GM23338 (cell line): ENCODE measurements at regions not wholly inside any gene's neighbourhood (a gene's known extent, or its start where the extent isn't known, plus 50 kb on each side); places are given as distances from the start of the nearest gene placed in this dataset.

Experiments used
- CREB1 ChIP-seq: fragments of 250-450 bp; sonication (Bioruptor Pico); IDR thresholded peaks from 2 replicates; pipeline ENCODE4 v1.5.0; 2020; ENCODE audit warnings: low read depth, mild to moderate bottlenecking, moderate library complexity
- EZH2phosphoT487 ChIP-seq: fragments of 200-600 bp; sonication (generic); IDR thresholded peaks from one replicate; pipeline ENCODE4 v1.8.1; 2018; ENCODE audit warnings: antibody characterized with exemption; ENCODE audit not compliant: unreplicated experiment
- TF ChIP-seq, protein P1 (sequence below), 2 experiments: fragments of 200-600 bp in 1 of 2; sonication (generic) in 1 of 2; conservative IDR thresholded peaks; 2 replicates each; pipeline versions ENCODE4 v1.5.1 to v1.6.1; 2016 to 2017; ENCODE audit warnings: antibody characterized with exemption in 2 of 2, low read depth in 2 of 2, mild to moderate bottlenecking in 2 of 2, moderate library complexity in 1 of 2
- TF ChIP-seq, protein P2 (sequence below): IDR thresholded peaks from one replicate; pipeline ENCODE4 v1.6.1; 2018; ENCODE audit warnings: antibody characterized with exemption; ENCODE audit not compliant: unreplicated experiment

DNA sequence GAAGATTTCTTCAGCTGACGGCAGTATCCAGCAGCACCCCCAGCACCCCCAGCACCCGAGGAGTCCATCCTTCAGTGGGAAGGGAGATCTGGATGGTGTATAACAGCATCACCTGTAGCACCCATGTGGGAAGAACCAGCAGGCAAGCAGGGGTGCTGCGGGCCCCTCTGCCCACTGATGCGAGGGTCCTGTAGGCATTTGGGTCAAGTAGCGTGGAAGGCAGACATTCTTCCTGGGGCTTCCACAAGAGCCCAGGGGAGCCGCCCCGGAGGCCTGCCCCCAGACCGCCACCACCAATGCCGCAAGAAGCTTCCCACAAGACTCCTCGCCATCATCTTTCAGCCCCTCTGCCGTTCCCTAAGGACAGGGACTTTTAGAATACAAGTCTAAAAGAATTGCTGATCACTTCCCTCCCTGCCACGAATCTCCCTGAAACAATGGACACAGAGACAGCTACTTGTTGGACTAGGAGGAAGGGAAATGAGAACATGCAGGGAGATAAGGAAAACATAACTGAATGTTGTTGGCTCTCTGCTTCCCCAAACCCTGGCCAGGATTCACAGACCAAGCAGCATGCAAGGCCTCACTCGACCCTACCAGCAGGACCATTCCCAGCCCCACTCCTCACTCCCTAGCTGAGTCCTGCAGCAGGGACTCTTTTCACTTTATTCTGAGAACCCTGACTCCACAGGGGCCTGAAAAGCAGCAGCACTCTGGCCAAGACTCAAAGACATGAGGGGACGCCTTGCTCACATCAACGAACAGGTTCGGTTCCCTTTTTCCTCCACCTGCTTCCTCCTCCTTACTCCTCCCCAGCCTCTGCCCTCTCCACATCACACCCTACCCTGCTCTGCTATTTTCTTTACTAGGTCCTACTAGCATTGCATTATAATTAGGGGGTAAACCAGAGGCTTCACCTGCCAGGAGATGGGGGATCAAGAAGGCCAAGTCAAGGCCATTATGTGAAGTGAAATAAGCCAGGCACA, 164.5 kb downstream of the HERPUD2 start:
- TF ChIP-seq, protein P1, sequence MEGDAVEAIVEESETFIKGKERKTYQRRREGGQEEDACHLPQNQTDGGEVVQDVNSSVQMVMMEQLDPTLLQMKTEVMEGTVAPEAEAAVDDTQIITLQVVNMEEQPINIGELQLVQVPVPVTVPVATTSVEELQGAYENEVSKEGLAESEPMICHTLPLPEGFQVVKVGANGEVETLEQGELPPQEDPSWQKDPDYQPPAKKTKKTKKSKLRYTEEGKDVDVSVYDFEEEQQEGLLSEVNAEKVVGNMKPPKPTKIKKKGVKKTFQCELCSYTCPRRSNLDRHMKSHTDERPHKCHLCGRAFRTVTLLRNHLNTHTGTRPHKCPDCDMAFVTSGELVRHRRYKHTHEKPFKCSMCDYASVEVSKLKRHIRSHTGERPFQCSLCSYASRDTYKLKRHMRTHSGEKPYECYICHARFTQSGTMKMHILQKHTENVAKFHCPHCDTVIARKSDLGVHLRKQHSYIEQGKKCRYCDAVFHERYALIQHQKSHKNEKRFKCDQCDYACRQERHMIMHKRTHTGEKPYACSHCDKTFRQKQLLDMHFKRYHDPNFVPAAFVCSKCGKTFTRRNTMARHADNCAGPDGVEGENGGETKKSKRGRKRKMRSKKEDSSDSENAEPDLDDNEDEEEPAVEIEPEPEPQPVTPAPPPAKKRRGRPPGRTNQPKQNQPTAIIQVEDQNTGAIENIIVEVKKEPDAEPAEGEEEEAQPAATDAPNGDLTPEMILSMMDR (conservative IDR thresholded peaks at IDR 0.05; ENCODE audit: low read depth in 2 of 2) = no peak
- TF ChIP-seq CREB1 (CRISPR knock-in tag) (no peak), EZH2phosphoT487 (no peak)
- TF ChIP-seq, protein P2, sequence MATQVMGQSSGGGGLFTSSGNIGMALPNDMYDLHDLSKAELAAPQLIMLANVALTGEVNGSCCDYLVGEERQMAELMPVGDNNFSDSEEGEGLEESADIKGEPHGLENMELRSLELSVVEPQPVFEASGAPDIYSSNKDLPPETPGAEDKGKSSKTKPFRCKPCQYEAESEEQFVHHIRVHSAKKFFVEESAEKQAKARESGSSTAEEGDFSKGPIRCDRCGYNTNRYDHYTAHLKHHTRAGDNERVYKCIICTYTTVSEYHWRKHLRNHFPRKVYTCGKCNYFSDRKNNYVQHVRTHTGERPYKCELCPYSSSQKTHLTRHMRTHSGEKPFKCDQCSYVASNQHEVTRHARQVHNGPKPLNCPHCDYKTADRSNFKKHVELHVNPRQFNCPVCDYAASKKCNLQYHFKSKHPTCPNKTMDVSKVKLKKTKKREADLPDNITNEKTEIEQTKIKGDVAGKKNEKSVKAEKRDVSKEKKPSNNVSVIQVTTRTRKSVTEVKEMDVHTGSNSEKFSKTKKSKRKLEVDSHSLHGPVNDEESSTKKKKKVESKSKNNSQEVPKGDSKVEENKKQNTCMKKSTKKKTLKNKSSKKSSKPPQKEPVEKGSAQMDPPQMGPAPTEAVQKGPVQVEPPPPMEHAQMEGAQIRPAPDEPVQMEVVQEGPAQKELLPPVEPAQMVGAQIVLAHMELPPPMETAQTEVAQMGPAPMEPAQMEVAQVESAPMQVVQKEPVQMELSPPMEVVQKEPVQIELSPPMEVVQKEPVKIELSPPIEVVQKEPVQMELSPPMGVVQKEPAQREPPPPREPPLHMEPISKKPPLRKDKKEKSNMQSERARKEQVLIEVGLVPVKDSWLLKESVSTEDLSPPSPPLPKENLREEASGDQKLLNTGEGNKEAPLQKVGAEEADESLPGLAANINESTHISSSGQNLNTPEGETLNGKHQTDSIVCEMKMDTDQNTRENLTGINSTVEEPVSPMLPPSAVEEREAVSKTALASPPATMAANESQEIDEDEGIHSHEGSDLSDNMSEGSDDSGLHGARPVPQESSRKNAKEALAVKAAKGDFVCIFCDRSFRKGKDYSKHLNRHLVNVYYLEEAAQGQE = no peak
